Heart right ventricle (tissue), 16 donors: ENCODE measurements at regions not wholly inside any gene's neighbourhood (a gene's known extent, or its start where the extent isn't known, plus 50 kb on each side); places are given as distances from the start of the nearest gene placed in this dataset.

Source experiments
- ATAC-seq, 8 donors: fragments of 200-7000 bp; cut with Tn5 transposase; one replicate each; pipeline ENCODE4 v1.9.1; 2020; ENCODE audit warnings: mild to moderate bottlenecking in 8 of 8, moderate library complexity in 8 of 8, moderate number of reproducible peaks in 1 of 8
- DNase-seq, 2 donors: peaks; one replicate each; pipeline ENCODE4 v3.0.0-alpha.2; 2020
- H3K27ac ChIP-seq, 10 donors: fragments of 200-600 bp; sonication (generic) in 2 of 10; one replicate each; pipeline versions ENCODE4 v1.5.0 to v1.8.0; 2020 to 2022; ENCODE audit warnings: mild to moderate bottlenecking in 3 of 10
- H3K27me3 ChIP-seq, 7 donors: fragments of 200-600 bp; one replicate each; pipeline ENCODE4 v1.8.0; 2021 to 2022; ENCODE audit warnings: mild to moderate bottlenecking in 2 of 7
- H3K36me3 ChIP-seq, 9 donors: fragments of 200-600 bp; sonication (generic) in 1 of 9; one replicate each; pipeline versions ENCODE4 v1.5.0 to v1.8.0; 2020 to 2022; ENCODE audit warnings: mild to moderate bottlenecking in 2 of 9
- H3K4me1 ChIP-seq, 9 donors: fragments of 200-600 bp; sonication (generic) in 1 of 9; one replicate each; pipeline versions ENCODE4 v1.5.0 to v1.8.0; 2020 to 2022; ENCODE audit warnings: mild to moderate bottlenecking in 4 of 9
- H3K4me3 ChIP-seq, 10 donors: fragments of 200-600 bp; sonication (generic) in 2 of 10; one replicate each; pipeline versions ENCODE4 v1.5.0 to v1.8.0; 2020 to 2022; ENCODE audit warnings: mild to moderate bottlenecking in 7 of 10, moderate library complexity in 2 of 10
- H3K9me3 ChIP-seq, 11 donors: fragments of 200-600 bp in 10 of 11; sonication (generic) in 2 of 11; one replicate each; pipeline versions ENCODE4 v1.5.0 to v1.8.0; 2013 to 2022; ENCODE audit warnings: mild to moderate bottlenecking in 2 of 11, control low read depth in 1 of 11, moderate library complexity in 1 of 11
- WGBS, 2 donors: extraction: QIAGEN DNeasy Blood & Tissue Kit; methylation state at CpG; one replicate each; pipeline ENCODE4 v1.1.7; 2013; ENCODE audit warnings: inconsistent platforms in 1 of 2; 5-methylcytosine and 5-hydroxymethylcytosine counted together
- intact Hi-C, 10 donors: fragments of 100-400 bp; cut with DNase I; formaldehyde crosslinking; loops; one replicate each; pipeline versions ENCODE4 v1.11.1 to v1.14.2; 2022
- TF ChIP-seq, protein P1 (sequence below), 9 donors: fragments of 200-600 bp; sonication (generic) in 2 of 9; IDR thresholded peaks; one replicate each; pipeline versions ENCODE4 v1.5.0 to v1.8.0; 2021 to 2022; ENCODE audit warnings: antibody characterized with exemption in 9 of 9, mild to moderate bottlenecking in 5 of 9, moderate library complexity in 1 of 9
- donor health status: Arrhythmogenic right ventricular cardiomyopathy.
- donor health status: ischemic (EF 13 %, LVEDD 7.1; RV severe dilation, severe dysfunction).
- donor health status: healthy with polysubstance abuse.
- donor health status: DM: no; HTN: yes; CAD: no.
- donor health status: DM: no; HTN: no; CAD: no.
- donor health status: ischemic (EF 25% LVEDD 6.9; RV normal size, moderate dysfunction).
- donor health status: ischemic (EF 25% LVEDD 5.7; RV mildly dilated, moderate dysfunction).
- donor health status: healthy.
- donor health status: DM: yes; HTN: yes; CAD: no.
- donor health status: Ischemic cardiomyopathy.
- donor health status: ischemic (EF 35%, LVEDD 5.7; RV mildly dilated, moderate dysfunction).
- donor health status: nonischemic (EF 11% LVEDD 7.7; RV severe dilation, severe dysfunction).
- donor health status: DM: yes; HTN: yes; CAD: no.
- donor health status: PGD.
- donor health status: ischemic (EF 29% LVEDD 5.4; RV normal size, mild dysfunction).
- donor health status: nonischemic (EF 23%, LVEDD 6.1; RV moderate dilation, normal function).

DNA sequence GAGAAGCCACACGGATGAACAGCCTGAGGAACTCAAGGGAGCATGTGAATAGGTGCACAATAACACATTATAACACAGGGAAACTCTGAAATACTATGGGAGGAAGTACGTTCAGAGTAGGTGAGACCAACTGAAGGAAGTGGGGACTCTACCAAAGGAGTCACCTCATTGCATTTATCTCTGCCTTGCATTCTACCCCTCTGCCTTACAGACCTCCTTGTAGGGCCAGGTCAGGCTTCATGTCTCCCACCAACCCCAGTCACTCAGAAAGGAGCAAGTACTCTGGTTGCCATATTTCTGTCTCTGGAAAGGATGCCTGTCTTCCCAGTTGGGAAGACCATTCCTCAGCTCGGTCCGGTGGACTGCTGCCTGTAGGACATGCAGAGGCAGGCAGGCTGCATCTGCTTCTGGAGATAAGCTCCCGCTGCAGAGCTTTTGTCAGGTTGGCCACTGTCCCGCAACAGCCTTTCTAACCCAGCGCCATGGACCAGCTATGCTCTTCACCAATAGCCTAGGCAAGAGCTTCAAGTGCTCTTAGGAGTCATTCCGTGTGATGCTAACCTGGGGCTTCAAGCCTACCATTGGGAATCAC, 51.6 kb upstream of the ASIP start:
- no peak for ATAC-seq
- intact Hi-C loops: loop anchor here in 3 of 10 donors (5.0 to 10.0 kb wide), 3 partner anchors 113 to 565 kb away; partner anchors contain the start of gene AHCY (in 2 of the 3)
- TF ChIP-seq, protein P1, sequence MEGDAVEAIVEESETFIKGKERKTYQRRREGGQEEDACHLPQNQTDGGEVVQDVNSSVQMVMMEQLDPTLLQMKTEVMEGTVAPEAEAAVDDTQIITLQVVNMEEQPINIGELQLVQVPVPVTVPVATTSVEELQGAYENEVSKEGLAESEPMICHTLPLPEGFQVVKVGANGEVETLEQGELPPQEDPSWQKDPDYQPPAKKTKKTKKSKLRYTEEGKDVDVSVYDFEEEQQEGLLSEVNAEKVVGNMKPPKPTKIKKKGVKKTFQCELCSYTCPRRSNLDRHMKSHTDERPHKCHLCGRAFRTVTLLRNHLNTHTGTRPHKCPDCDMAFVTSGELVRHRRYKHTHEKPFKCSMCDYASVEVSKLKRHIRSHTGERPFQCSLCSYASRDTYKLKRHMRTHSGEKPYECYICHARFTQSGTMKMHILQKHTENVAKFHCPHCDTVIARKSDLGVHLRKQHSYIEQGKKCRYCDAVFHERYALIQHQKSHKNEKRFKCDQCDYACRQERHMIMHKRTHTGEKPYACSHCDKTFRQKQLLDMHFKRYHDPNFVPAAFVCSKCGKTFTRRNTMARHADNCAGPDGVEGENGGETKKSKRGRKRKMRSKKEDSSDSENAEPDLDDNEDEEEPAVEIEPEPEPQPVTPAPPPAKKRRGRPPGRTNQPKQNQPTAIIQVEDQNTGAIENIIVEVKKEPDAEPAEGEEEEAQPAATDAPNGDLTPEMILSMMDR (IDR thresholded peaks at IDR 0.05): no peak

DNA sequence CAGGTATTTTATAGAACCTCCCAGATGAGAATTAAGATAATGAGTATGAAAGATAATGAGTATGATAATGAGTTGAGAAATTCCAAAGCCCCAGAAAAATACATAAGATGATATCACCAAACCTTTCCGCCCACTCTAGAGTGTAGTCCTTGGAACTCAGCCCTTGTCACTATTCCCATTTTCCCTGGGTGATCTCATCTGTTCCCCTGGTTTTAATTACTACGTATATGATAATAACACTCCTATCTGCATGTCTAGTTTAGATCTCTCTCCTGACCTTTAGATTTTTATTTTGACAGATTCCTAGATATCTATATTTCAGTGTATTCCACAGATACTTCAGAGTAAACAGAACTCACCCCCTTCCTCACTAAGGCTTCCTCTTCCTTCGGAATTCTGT, 51.0 kb upstream of the ASIP start:
- no peak overlapping the region for H3K27ac ChIP-seq
- WGBS, 2 donors: 31 to 34% methylated on average over 3 of the region's 3 CpGs

More for the DNA sequence above, 51.6 kb upstream of the ASIP start:
- Histone ChIP-seq H3K27ac (no peak overlapping the region), H3K36me3 (no peaks in the 10 kb centered on the region), H3K9me3 (no peaks in the 10 kb centered on the region), H3K4me3 (no peak overlapping the region), H3K4me1 (peaks cover 0 to 9% (median 0%) of the 10 kb centered on the region in 9 donors), H3K27me3 (peaks cover 0 to 4% (median 0%) of the 10 kb centered on the region in 7 donors)
- no peak for DNase-seq
- 63 to 69% methylated on average over 8 of the region's 8 CpGs for WGBS, 2 donors

DNA sequence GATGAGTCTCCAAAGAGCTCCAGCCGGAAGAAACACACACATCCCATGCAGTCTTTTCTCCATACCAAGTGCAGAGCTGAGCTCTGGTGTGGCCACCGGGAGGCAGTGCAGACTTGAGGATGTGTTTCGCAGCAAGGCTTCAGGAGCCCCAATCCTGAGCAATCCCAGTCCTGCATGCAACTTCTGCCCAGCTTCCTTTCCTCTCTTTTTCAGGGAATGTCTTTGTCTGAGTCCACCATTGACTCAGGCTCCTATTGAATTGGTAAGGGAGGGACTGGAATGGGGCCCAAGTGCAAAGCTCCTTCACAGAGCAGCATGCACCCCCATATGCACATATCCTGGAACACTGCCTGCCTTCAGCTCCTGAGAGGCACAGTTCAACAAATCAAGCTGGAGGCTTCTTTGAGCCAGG, 50.5 kb upstream of the ASIP start:
- WGBS, 2 donors: 5 to 9% methylated on average over 3 of the region's 3 CpGs
- intact Hi-C loops: loop anchor here in 3 of 10 donors (5.0 to 10.0 kb wide), 3 partner anchors 112 to 564 kb away; partner anchors contain the start of gene AHCY (in 2 of the 3)
- ATAC-seq (peak; percentile 82 to 96 (median 91)), DNase-seq (peak; percentile 40 to 52)
- Histone ChIP-seq H3K27me3 (peaks cover 0 to 7% (median 0%) of the 10 kb centered on the region in 7 donors), H3K36me3 (no peaks in the 10 kb centered on the region), H3K4me1 (peaks cover 0 to 9% (median 0%) of the 10 kb centered on the region in 9 donors), H3K4me3 (no peak overlapping the region), H3K9me3 (no peaks in the 10 kb centered on the region), H3K27ac (no peak overlapping the region)
- TF ChIP-seq, protein P1 (IDR thresholded peaks at IDR 0.05): peak; percentile 38 to 77 (median 66)

More for the DNA sequence above, 51.0 kb upstream of the ASIP start:
- H3K4me1 ChIP-seq: peaks cover 0 to 9% (median 0%) of the 10 kb centered on the region in 9 donors
- H3K36me3 ChIP-seq: no peaks in the 10 kb centered on the region
- no peak for DNase-seq
- TF ChIP-seq, protein P1 (IDR thresholded peaks at IDR 0.05): no peak
- H3K27me3 ChIP-seq: peaks cover 0 to 4% (median 0%) of the 10 kb centered on the region in 7 donors
- no peaks in the 10 kb centered on the region for H3K9me3 ChIP-seq
- no peak overlapping the region for H3K4me3 ChIP-seq
- intact Hi-C loops: loop anchor here in 3 of 10 donors (5.0 to 10.0 kb wide), 3 partner anchors 112 to 565 kb away; partner anchors contain the start of gene AHCY (in 2 of the 3)
- no peak for ATAC-seq
